Adipocyte (in vitro differentiated cells): ENCODE measurements at regions not wholly inside any gene's neighbourhood (a gene's known extent, or its start where the extent isn't known, plus 50 kb on each side); places are given as distances from the start of the nearest gene placed in this dataset.

Source experiments
- DNase-seq: peaks from one replicate; pipeline ENCODE4 v3.0.0-alpha.2; 2015; ENCODE audit warnings: low read depth
- H3K27me3 ChIP-seq: replicated peaks from 2 replicates; pipeline ENCODE4 v1.7.0; 2013; ENCODE audit warnings: mild to moderate bottlenecking, low read length, moderate library complexity; ENCODE audit not compliant: control insufficient read depth, insufficient read depth
- H3K36me3 ChIP-seq: 2 replicates; pipeline ENCODE4 v1.7.0; 2013; ENCODE audit warnings: low read length, mild to moderate bottlenecking, moderate library complexity; ENCODE audit not compliant: control insufficient read depth, insufficient read depth, severe bottlenecking
- H3K4me1 ChIP-seq: 2 replicates; pipeline ENCODE4 v1.7.0; 2013; ENCODE audit warnings: mild to moderate bottlenecking, low read length, moderate library complexity; ENCODE audit not compliant: control insufficient read depth, insufficient read depth
- H3K4me3 ChIP-seq: 2 replicates; pipeline ENCODE4 v1.7.0; 2013; ENCODE audit warnings: mild to moderate bottlenecking, low read length, moderate library complexity
- H3K9ac ChIP-seq: 2 replicates; pipeline ENCODE4 v1.7.0; 2013; ENCODE audit warnings: mild to moderate bottlenecking, low read length, moderate library complexity
- H3K9me3 ChIP-seq: 2 replicates; pipeline ENCODE4 v1.7.0; 2013; ENCODE audit warnings: mild to moderate bottlenecking, low read length, moderate library complexity; ENCODE audit not compliant: control insufficient read depth

DNA sequence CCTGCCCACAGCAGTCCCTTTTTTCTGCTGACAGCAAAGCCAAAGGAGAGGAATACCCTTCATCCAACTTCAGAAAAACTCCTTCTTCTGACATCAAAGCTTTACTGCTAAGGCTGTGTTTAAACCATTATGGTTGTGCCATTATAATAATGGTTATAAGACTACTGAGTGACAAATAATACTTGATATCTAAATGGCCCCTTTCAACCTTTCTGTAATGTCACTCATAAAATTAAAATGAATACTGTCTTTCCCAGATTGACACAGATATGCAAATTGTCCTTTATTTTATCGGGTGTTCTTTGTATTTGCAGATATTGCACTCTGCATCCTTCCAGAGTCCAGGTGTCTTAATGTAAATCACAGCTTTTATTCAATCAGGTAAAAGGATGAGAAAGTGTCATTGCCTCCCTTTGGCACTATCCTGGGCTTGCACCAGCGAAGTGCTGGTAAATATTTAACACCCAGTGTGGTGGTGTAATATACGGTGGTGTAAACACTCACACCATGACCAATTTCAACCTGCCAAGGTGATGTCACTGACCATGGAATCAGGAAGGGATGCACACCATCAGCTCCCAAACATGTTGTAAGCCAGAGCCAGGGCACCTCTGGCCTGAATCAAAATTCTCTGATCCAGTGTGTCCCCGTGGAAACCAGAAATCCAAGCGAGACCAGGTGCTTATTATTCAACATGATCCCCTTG lies 139.4 kb upstream of the TENM3 start:
- Histone ChIP-seq H3K36me3 (no peaks in the 10 kb centered on the region), H3K9me3 (no peaks in the 10 kb centered on the region), H3K4me1 (no peaks in the 10 kb centered on the region), H3K4me3 (no peak overlapping the region), H3K27me3 (no peaks in the 10 kb centered on the region), H3K9ac (no peak overlapping the region)
- no peak for DNase-seq

DNA sequence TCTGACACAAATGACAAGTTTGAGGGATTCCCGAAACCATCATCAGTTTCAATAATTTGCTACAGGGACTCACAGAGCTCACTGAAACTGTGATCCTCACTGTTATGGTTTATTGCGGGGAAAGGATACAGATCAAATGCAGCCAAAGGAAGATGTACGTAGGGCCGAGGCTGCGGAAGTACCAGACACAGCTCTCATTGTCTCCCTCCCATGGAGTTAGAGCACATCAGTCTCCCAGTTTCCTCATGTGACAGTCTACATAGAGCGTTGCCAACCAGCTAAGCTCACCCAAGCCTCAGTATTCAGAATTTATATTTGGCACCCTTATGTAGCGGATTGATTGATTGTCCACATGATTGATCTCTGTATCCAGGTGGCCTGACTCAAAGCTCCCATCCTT lies 137.8 kb upstream of the TENM3 start:
- H3K9me3 ChIP-seq, result no peaks in the 10 kb centered on the region
- no peak overlapping the region for H3K9ac ChIP-seq
- H3K27me3 ChIP-seq, result no peaks in the 10 kb centered on the region
- H3K4me1 ChIP-seq, result no peaks in the 10 kb centered on the region
- DNase-seq, result no peak
- no peaks in the 10 kb centered on the region for H3K36me3 ChIP-seq
- H3K4me3 ChIP-seq, result no peak overlapping the region

DNA sequence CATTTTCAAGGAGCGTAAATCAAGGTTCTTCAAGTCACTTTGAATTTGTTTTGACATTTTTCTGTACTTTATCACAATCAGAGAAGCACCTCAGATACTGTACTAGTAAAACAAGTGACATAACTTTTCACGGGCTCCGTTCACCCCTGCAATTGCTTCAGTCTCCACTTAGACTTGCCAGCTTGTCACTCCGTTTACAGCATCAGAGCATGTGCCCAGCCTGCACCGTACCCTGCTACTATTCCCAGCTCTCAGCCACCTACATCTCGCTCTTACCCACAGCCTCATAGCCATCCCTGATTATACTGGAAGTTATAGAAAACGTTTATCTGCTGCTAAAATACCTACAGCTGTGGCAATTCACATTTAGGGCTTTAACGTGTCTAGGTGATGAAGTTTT lies 135.3 kb upstream of the TENM3 start:
- Histone ChIP-seq H3K4me1 (no peaks in the 10 kb centered on the region), H3K4me3 (no peak overlapping the region), H3K9me3 (no peaks in the 10 kb centered on the region), H3K27me3 (no peaks in the 10 kb centered on the region), H3K36me3 (no peaks in the 10 kb centered on the region), H3K9ac (no peak overlapping the region)
- DNase-seq, result no peak

GRCh38 chr4:182111586-182111985 lies 131.6 kb upstream of the TENM3 start:
- Histone ChIP-seq H3K36me3 (no peaks in the 10 kb centered on the region), H3K9me3 (no peaks in the 10 kb centered on the region), H3K27me3 (no peaks in the 10 kb centered on the region), H3K9ac (no peak overlapping the region), H3K4me3 (no peak overlapping the region), H3K4me1 (peaks cover 7% of the 10 kb centered on the region)
- DNase-seq, result no peak

- no peaks in the 10 kb centered on the region for H3K27me3 ChIP-seq
- no peaks in the 10 kb centered on the region for H3K36me3 ChIP-seq
- peaks cover 7% of the 10 kb centered on the region for H3K4me1 ChIP-seq
- DNase-seq, result peak; percentile 55
- no peak overlapping the region for H3K9ac ChIP-seq
- no peak overlapping the region for H3K4me3 ChIP-seq
- no peaks in the 10 kb centered on the region for H3K9me3 ChIP-seq
These were observed 129.4 kb upstream of the TENM3 start for GRCh38 chr4:182113779-182114178.

- no peaks in the 10 kb centered on the region for H3K4me1 ChIP-seq
- DNase-seq, result no peak
- H3K9me3 ChIP-seq, result peaks cover 9% of the 10 kb centered on the region
- no peak overlapping the region for H3K9ac ChIP-seq
- H3K36me3 ChIP-seq, result no peaks in the 10 kb centered on the region
- H3K4me3 ChIP-seq, result no peak overlapping the region
- H3K27me3 ChIP-seq, result no peaks in the 10 kb centered on the region
These were observed 118.8 kb upstream of the TENM3 start for GRCh38 chr4:182124359-182124758.

DNA sequence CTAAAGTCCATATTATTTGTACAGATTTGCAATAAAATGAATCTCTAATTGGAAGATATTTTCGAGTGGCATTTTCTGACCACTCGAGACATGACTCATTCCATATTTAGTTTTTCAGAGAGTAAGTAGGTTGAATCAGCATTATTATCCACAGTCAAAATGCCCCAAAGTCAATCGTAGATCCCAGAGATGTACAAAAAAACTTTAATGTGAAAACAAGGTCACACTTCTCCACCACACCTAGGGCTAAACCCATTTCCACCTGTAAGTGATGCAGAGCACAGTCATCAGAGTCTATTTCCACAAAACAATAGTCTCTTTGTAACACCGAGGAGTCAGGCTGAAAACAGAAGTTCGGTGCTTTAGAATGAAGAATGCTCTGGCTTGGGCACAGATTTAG lies 117.1 kb upstream of the TENM3 start:
- peak; percentile 20 for DNase-seq
- H3K9me3 ChIP-seq, result peaks cover 9% of the 10 kb centered on the region
- H3K4me3 ChIP-seq, result no peak overlapping the region
- H3K9ac ChIP-seq, result no peak overlapping the region
- no peaks in the 10 kb centered on the region for H3K27me3 ChIP-seq
- no peaks in the 10 kb centered on the region for H3K4me1 ChIP-seq
- no peaks in the 10 kb centered on the region for H3K36me3 ChIP-seq

- Histone ChIP-seq H3K9ac (no peak overlapping the region), H3K4me3 (no peak overlapping the region), H3K4me1 (no peaks in the 10 kb centered on the region), H3K9me3 (peaks cover 9% of the 10 kb centered on the region), H3K27me3 (no peaks in the 10 kb centered on the region), H3K36me3 (no peaks in the 10 kb centered on the region)
- DNase-seq, result no peak
These were observed 116.6 kb upstream of the TENM3 start for GRCh38 chr4:182126603-182127002.

GRCh38 chr4:182133033-182133432 lies 110.2 kb upstream of the TENM3 start:
- DNase-seq, result no peak
- Histone ChIP-seq H3K9ac (no peak overlapping the region), H3K36me3 (no peaks in the 10 kb centered on the region), H3K9me3 (no peaks in the 10 kb centered on the region), H3K4me1 (no peaks in the 10 kb centered on the region), H3K4me3 (no peak overlapping the region), H3K27me3 (no peaks in the 10 kb centered on the region)

DNA sequence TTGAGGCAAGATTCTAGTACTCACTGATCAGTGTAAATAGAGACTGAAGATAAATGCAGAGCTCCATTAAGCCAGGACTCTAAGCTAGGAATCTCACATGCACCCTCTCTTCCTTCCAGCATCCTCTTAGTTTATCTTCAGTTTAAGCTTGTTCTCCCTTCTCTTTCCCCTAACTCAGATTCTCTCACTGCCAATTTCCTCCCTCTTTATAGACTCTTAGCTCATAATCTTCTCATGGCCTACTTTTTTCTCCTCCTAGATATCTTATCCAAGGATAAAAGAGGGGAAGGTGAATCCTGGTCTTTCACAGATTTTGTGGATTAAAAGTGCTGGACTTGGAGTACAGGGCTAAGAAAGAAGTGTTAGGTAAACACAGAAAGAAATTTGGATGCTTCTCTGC lies 108.9 kb upstream of the TENM3 start:
- Histone ChIP-seq H3K9me3 (no peaks in the 10 kb centered on the region), H3K27me3 (no peaks in the 10 kb centered on the region), H3K4me1 (peaks cover 4% of the 10 kb centered on the region), H3K4me3 (no peak overlapping the region), H3K36me3 (no peaks in the 10 kb centered on the region), H3K9ac (no peak overlapping the region)
- no peak for DNase-seq

DNA sequence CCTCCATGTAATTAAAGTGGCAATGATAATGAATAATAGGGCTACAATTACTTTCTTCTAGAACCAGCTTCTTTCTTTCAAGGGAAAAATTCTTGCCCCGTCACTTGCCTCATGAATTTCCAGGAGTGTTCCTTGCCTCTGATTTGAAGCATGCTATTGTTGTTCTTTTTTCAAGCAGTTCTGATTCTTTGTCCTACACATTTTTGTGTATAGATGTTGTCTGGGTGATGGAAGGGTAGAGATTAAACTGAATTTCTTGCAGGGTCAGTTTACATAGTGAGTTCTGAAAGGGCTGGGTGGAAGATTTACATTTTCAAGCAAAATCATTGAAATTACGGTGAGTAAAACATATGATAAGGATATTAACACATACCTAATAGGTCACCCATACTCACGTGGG lies 107.0 kb upstream of the TENM3 start:
- Histone ChIP-seq H3K9me3 (no peaks in the 10 kb centered on the region), H3K9ac (no peak overlapping the region), H3K4me1 (peaks cover 4% of the 10 kb centered on the region), H3K27me3 (no peaks in the 10 kb centered on the region), H3K4me3 (no peak overlapping the region), H3K36me3 (no peaks in the 10 kb centered on the region)
- no peak for DNase-seq

DNA sequence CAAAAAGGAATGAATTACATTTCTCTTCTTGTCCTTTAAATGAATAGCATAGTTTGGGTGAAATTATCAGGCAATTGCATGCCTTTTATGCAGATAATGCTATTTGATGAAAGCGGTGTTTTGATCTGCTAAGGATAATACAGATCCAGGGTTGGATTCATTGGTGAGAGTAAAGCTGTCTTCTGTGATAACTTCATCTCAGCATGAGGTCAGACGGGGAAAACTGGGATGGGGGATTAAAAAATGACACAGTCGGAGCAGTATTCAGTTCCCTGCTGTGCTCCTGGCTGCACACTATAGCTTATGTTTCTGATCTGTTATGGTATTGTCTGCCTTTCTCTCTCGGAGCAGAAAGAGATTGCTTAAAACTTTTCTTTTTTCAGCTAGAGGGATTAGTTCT lies 105.9 kb upstream of the TENM3 start:
- Histone ChIP-seq H3K9ac (no peak overlapping the region), H3K27me3 (no peaks in the 10 kb centered on the region), H3K36me3 (no peaks in the 10 kb centered on the region), H3K4me1 (peaks cover 9% of the 10 kb centered on the region), H3K9me3 (no peaks in the 10 kb centered on the region), H3K4me3 (no peak overlapping the region)
- DNase-seq, result no peak
